ENCODE measurements at regions not wholly inside any gene's neighbourhood (a gene's known extent, or its start where the extent isn't known, plus 50 kb on each side); places are given as distances from the start of the nearest gene placed in this dataset.

DNA sequence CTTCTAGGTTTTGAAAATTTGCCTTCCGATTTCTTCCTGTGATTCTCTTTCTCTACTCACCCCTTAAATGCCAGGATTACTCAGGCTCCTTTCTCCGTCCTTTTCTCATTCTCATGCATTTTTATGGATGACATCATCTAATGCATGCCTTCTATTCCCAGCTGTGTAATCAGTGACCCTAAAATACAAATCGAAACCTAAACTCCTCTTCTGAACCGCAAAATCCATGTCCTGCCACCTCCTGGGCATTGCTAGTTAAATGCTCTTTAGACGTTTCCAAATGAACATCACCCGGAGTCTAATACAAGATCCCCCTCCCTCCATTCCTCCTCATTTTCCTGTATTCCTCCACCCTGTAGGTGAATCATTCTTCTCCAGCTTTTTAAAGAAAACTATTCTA is 1703.1 kb upstream of the FLRT2 start:
- no peak for TF ChIP-seq POLR2A (IDR thresholded peaks at IDR 0.05)
- TF ChIP-seq, protein P1, sequence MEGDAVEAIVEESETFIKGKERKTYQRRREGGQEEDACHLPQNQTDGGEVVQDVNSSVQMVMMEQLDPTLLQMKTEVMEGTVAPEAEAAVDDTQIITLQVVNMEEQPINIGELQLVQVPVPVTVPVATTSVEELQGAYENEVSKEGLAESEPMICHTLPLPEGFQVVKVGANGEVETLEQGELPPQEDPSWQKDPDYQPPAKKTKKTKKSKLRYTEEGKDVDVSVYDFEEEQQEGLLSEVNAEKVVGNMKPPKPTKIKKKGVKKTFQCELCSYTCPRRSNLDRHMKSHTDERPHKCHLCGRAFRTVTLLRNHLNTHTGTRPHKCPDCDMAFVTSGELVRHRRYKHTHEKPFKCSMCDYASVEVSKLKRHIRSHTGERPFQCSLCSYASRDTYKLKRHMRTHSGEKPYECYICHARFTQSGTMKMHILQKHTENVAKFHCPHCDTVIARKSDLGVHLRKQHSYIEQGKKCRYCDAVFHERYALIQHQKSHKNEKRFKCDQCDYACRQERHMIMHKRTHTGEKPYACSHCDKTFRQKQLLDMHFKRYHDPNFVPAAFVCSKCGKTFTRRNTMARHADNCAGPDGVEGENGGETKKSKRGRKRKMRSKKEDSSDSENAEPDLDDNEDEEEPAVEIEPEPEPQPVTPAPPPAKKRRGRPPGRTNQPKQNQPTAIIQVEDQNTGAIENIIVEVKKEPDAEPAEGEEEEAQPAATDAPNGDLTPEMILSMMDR (IDR thresholded peaks at IDR 0.05) = no peak
